ENCODE measurements at regions not wholly inside any gene's neighbourhood (a gene's known extent, or its start where the extent isn't known, plus 50 kb on each side); places are given as distances from the start of the nearest gene placed in this dataset.
A peak's percentile ranks its signal among the peaks of the same experiment; 100 is the strongest.

- H3K4me3 ChIP-seq (ENCODE audit: low read length), result no peak overlapping the region
- H3K9me3 ChIP-seq (ENCODE audit: control insufficient read depth, low read length), result no peaks in the 10 kb centered on the region
- H3K36me3 ChIP-seq (ENCODE audit: control insufficient read depth, insufficient read depth, low read length), result no peaks in the 10 kb centered on the region
- peaks cover 18% of the 10 kb centered on the region for H3K4me1 ChIP-seq (ENCODE audit: control insufficient read depth, insufficient read depth, low read length)
- no peaks in the 10 kb centered on the region for H3K27me3 ChIP-seq (ENCODE audit: control insufficient read depth, insufficient read depth, low read length)
- H3K9ac ChIP-seq (ENCODE audit: low read length), result no peak overlapping the region
Observed at GRCh38 chr9:91155181-91155580, 206.5 kb downstream of the AUH start.

GRCh38 chr9:91155746-91156376 is 205.9 kb downstream of the AUH start:
- no peak overlapping the region for H3K9ac ChIP-seq (ENCODE audit: low read length)
- H3K4me1 ChIP-seq (ENCODE audit: control insufficient read depth, insufficient read depth, low read length), result peaks cover 18% of the 10 kb centered on the region
- H3K27me3 ChIP-seq (ENCODE audit: control insufficient read depth, insufficient read depth, low read length), result no peaks in the 10 kb centered on the region

DNA sequence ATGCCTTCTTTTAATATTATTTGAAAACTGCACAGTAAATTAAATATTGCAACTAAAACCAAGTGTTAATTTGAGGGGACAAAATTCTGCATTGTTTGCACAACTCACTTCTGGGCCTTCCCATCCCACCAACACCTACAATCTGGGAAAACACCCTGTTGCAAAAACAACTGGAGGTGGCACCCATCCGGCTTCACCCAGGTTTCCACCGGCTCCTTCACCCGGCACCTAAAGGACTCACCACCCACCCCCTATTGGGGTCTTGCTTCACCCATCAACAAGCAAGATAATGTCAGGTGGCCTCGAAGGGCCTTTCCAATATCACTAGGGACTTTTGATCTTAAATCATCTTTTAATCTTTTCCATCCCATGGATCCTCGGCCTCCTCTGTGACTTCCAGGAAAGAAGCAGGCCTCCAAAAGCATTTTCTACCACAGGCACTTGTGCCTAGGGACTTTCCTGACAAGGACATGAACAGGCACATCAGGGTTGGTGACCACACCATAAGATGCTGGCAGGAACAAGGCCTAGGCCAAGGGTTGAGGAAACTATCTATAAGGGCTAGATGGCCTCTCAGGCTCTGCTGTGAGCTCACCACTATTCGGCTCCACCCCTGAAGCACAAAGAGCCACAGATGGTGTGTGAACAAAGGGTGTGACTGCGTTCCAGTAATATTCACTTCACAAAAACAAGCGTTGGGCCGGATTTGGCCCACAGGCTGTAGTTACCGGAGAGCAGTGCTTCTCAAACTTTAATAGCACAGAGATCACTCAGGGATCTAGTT is 205.1 kb downstream of the AUH start:
- no peak overlapping the region for H3K4me3 ChIP-seq (ENCODE audit: low read length)

More at GRCh38 chr9:91155746-91156376, 205.9 kb downstream of the AUH start:
- no peaks in the 10 kb centered on the region for H3K9me3 ChIP-seq (ENCODE audit: control insufficient read depth, low read length)
- H3K36me3 ChIP-seq (ENCODE audit: control insufficient read depth, insufficient read depth, low read length), result no peaks in the 10 kb centered on the region
- no peak overlapping the region for H3K4me3 ChIP-seq (ENCODE audit: low read length)

GRCh38 chr9:91157883-91158282 is 203.8 kb downstream of the AUH start:
- no peaks in the 10 kb centered on the region for H3K9me3 ChIP-seq (ENCODE audit: control insufficient read depth, low read length)
- no peaks in the 10 kb centered on the region for H3K36me3 ChIP-seq (ENCODE audit: control insufficient read depth, insufficient read depth, low read length)
- no peak overlapping the region for H3K4me3 ChIP-seq (ENCODE audit: low read length)

More for the DNA sequence above, 205.1 kb downstream of the AUH start:
- Histone ChIP-seq H3K9ac (ENCODE audit: low read length) (no peak overlapping the region), H3K36me3 (ENCODE audit: control insufficient read depth, insufficient read depth, low read length) (no peaks in the 10 kb centered on the region), H3K27me3 (ENCODE audit: control insufficient read depth, insufficient read depth, low read length) (no peaks in the 10 kb centered on the region), H3K9me3 (ENCODE audit: control insufficient read depth, low read length) (no peaks in the 10 kb centered on the region), H3K4me1 (ENCODE audit: control insufficient read depth, insufficient read depth, low read length) (peaks cover 20% of the 10 kb centered on the region)

DNA sequence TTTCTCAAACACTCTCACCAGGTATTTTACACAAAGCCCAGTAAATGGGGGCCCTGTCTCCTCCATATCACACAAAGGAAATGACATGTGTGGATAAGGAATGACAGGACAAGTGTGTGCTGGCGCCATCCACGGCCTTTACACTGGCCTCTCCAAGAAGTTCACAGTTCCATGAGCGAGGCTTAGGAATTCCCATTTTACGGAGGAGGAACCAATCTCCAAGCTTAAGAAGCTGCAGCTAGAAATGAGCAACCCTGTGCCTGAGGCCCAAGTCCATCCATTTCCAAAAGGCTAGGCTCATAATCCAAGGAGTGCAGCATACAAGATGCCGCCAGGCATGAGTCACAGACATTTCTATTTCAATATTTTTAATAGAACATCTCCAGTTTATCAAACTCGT is 203.4 kb downstream of the AUH start:
- Histone ChIP-seq H3K9ac (ENCODE audit: low read length) (no peak overlapping the region), H3K4me3 (ENCODE audit: low read length) (no peak overlapping the region), H3K27me3 (ENCODE audit: control insufficient read depth, insufficient read depth, low read length) (no peaks in the 10 kb centered on the region), H3K4me1 (ENCODE audit: control insufficient read depth, insufficient read depth, low read length) (peaks cover 35% of the 10 kb centered on the region), H3K36me3 (ENCODE audit: control insufficient read depth, insufficient read depth, low read length) (no peaks in the 10 kb centered on the region), H3K9me3 (ENCODE audit: control insufficient read depth, low read length) (no peaks in the 10 kb centered on the region)

More at GRCh38 chr9:91157883-91158282, 203.8 kb downstream of the AUH start:
- peaks cover 33% of the 10 kb centered on the region for H3K4me1 ChIP-seq (ENCODE audit: control insufficient read depth, insufficient read depth, low read length)
- H3K27me3 ChIP-seq (ENCODE audit: control insufficient read depth, insufficient read depth, low read length), result no peaks in the 10 kb centered on the region
- no peak overlapping the region for H3K9ac ChIP-seq (ENCODE audit: low read length)

- H3K4me3 ChIP-seq (ENCODE audit: low read length), result no peak overlapping the region
- no peak overlapping the region for H3K9ac ChIP-seq (ENCODE audit: low read length)
- H3K36me3 ChIP-seq (ENCODE audit: control insufficient read depth, insufficient read depth, low read length), result no peaks in the 10 kb centered on the region
- H3K4me1 ChIP-seq (ENCODE audit: control insufficient read depth, insufficient read depth, low read length), result peaks cover 38% of the 10 kb centered on the region
- no peaks in the 10 kb centered on the region for H3K27me3 ChIP-seq (ENCODE audit: control insufficient read depth, insufficient read depth, low read length)
- H3K9me3 ChIP-seq (ENCODE audit: control insufficient read depth, low read length), result no peaks in the 10 kb centered on the region
Observed at GRCh38 chr9:91158946-91159345, 202.8 kb downstream of the AUH start.

GRCh38 chr9:91159664-91160121 is 202.0 kb downstream of the AUH start:
- Histone ChIP-seq H3K36me3 (ENCODE audit: control insufficient read depth, insufficient read depth, low read length) (no peaks in the 10 kb centered on the region), H3K9ac (ENCODE audit: low read length) (peak overlapping the region; percentile 22), H3K9me3 (ENCODE audit: control insufficient read depth, low read length) (no peaks in the 10 kb centered on the region), H3K27me3 (ENCODE audit: control insufficient read depth, insufficient read depth, low read length) (no peaks in the 10 kb centered on the region), H3K4me3 (ENCODE audit: low read length) (no peak overlapping the region), H3K4me1 (ENCODE audit: control insufficient read depth, insufficient read depth, low read length) (peaks cover 45% of the 10 kb centered on the region)

- Histone ChIP-seq H3K9me3 (ENCODE audit: control insufficient read depth, low read length) (no peaks in the 10 kb centered on the region), H3K9ac (ENCODE audit: low read length) (peak overlapping the region; percentile 24), H3K27me3 (ENCODE audit: control insufficient read depth, insufficient read depth, low read length) (no peaks in the 10 kb centered on the region), H3K36me3 (ENCODE audit: control insufficient read depth, insufficient read depth, low read length) (no peaks in the 10 kb centered on the region), H3K4me1 (ENCODE audit: control insufficient read depth, insufficient read depth, low read length) (peaks cover 50% of the 10 kb centered on the region), H3K4me3 (ENCODE audit: low read length) (no peak overlapping the region)
Observed at GRCh38 chr9:91160181-91160580, 201.5 kb downstream of the AUH start.

- Histone ChIP-seq H3K4me3 (ENCODE audit: low read length) (no peak overlapping the region), H3K9ac (ENCODE audit: low read length) (no peak overlapping the region), H3K27me3 (ENCODE audit: control insufficient read depth, insufficient read depth, low read length) (no peaks in the 10 kb centered on the region), H3K36me3 (ENCODE audit: control insufficient read depth, insufficient read depth, low read length) (no peaks in the 10 kb centered on the region), H3K9me3 (ENCODE audit: control insufficient read depth, low read length) (no peaks in the 10 kb centered on the region), H3K4me1 (ENCODE audit: control insufficient read depth, insufficient read depth, low read length) (peaks cover 53% of the 10 kb centered on the region)
Observed at GRCh38 chr9:91160599-91161464, 200.9 kb downstream of the AUH start.

DNA sequence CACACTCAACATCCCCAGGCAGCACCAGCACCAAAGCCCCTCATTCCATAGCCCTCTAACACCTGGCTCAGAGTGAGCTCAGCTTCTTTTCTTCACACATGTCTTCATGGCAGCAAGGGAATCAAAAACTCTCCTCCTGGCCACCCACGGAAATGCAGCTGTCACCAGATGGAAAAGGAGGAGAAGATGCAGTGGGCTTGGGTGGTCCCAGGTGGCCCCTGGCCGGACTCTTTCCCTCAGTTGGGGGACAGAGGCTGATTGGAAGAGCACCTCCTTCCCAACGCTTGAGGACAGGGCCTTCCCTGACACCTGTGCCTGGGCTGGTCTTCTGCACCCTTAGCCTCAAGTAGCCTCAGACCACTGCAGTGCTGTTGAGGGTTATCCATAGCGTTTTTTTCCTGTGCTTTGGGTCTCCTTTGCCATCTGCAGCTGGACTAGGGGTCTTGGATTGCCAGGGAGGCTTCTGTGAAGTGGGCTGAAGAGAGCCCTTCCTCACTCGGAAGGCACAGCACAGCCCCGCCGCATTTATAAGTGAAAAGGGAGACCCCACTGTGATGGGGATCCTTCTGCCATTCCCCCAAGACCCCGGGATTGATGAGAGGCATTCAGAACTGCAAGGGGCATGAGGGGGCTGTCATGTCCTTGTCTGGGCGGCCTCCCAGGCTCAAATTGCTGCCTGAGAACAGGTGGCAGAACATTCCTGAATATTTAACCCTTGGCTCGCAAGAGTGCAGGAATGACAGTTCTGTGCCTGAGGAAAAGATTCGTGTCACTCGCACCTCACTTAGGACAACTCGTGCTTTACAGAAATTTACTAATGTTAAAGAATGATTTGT is 200.0 kb downstream of the AUH start:
- Histone ChIP-seq H3K4me3 (ENCODE audit: low read length) (no peak overlapping the region), H3K9ac (ENCODE audit: low read length) (no peak overlapping the region), H3K9me3 (ENCODE audit: control insufficient read depth, low read length) (no peaks in the 10 kb centered on the region), H3K4me1 (ENCODE audit: control insufficient read depth, insufficient read depth, low read length) (peaks cover 50% of the 10 kb centered on the region), H3K36me3 (ENCODE audit: control insufficient read depth, insufficient read depth, low read length) (no peaks in the 10 kb centered on the region), H3K27me3 (ENCODE audit: control insufficient read depth, insufficient read depth, low read length) (no peaks in the 10 kb centered on the region)

- peak overlapping the region; percentile 11 for H3K9ac ChIP-seq (ENCODE audit: low read length)
- H3K27me3 ChIP-seq (ENCODE audit: control insufficient read depth, insufficient read depth, low read length), result no peaks in the 10 kb centered on the region
- H3K36me3 ChIP-seq (ENCODE audit: control insufficient read depth, insufficient read depth, low read length), result no peaks in the 10 kb centered on the region
- H3K4me1 ChIP-seq (ENCODE audit: control insufficient read depth, insufficient read depth, low read length), result peaks cover 44% of the 10 kb centered on the region
- no peak overlapping the region for H3K4me3 ChIP-seq (ENCODE audit: low read length)
- H3K9me3 ChIP-seq (ENCODE audit: control insufficient read depth, low read length), result no peaks in the 10 kb centered on the region
Observed at GRCh38 chr9:91162311-91162710, 199.4 kb downstream of the AUH start.
